ENCODE measurements at regions not wholly inside any gene's neighbourhood (a gene's known extent, or its start where the extent isn't known, plus 50 kb on each side); places are given as distances from the start of the nearest gene placed in this dataset.

DNA sequence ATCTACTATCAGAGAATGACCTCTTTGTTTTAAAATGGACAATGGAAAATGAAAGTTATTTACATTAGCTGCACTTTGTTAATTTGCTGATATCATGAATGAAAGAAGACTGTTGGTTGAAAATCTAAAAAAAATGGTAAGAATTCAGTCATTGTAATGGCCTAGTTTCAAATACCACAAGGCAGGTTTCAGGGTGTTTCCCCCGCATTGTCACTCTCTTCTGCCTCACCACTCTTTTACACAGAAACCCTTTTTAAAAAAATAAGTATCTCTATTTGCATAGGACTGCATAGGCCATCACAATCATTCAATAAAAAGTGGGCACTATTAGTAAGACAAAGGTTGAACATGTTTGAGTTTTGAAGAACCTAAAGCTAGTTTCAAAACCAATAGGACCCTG, 737.1 kb downstream of the INHBA start:
- Mint-ChIP-seq H3K27ac (no peak overlapping the region), H3K4me1 (no peaks in the 10 kb centered on the region), H3K27me3 (ENCODE audit: insufficient read depth, low read depth) (no peaks in the 10 kb centered on the region), H3K9me3 (no peaks in the 10 kb centered on the region), H3K36me3 (no peaks in the 10 kb centered on the region), H3K4me3 (no peak overlapping the region)
- TF ChIP-seq, protein P1, sequence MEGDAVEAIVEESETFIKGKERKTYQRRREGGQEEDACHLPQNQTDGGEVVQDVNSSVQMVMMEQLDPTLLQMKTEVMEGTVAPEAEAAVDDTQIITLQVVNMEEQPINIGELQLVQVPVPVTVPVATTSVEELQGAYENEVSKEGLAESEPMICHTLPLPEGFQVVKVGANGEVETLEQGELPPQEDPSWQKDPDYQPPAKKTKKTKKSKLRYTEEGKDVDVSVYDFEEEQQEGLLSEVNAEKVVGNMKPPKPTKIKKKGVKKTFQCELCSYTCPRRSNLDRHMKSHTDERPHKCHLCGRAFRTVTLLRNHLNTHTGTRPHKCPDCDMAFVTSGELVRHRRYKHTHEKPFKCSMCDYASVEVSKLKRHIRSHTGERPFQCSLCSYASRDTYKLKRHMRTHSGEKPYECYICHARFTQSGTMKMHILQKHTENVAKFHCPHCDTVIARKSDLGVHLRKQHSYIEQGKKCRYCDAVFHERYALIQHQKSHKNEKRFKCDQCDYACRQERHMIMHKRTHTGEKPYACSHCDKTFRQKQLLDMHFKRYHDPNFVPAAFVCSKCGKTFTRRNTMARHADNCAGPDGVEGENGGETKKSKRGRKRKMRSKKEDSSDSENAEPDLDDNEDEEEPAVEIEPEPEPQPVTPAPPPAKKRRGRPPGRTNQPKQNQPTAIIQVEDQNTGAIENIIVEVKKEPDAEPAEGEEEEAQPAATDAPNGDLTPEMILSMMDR (IDR thresholded peaks at IDR 0.05), result no peak
- no peak for TF ChIP-seq EZH2 (IDR thresholded peaks at IDR 0.05)
- TF ChIP-seq EZH2phosphoT487 (IDR thresholded peaks at IDR 0.05), result no peak
- H3K27me3 ChIP-seq, result no peaks in the 10 kb centered on the region
- no peak overlapping the region for H3K27ac ChIP-seq
- H3K36me3 ChIP-seq, result no peaks in the 10 kb centered on the region
- no peak for DNase-seq (ENCODE audit: low spot score)
- no peaks in the 10 kb centered on the region for H3F3A ChIP-seq (ENCODE audit: low read depth)
- no peak overlapping the region for H2AFZ ChIP-seq (replicated peaks)
- no peak overlapping the region for H3K4me2 ChIP-seq
- H3K4me3 ChIP-seq, result no peak overlapping the region
- no peaks in the 10 kb centered on the region for H3K9me3 ChIP-seq (ENCODE audit: low read depth)
- H3K9ac ChIP-seq, result no peak overlapping the region
- no peaks in the 10 kb centered on the region for H3K79me2 ChIP-seq (ENCODE audit: low read depth)
- H3K4me1 ChIP-seq, result no peaks in the 10 kb centered on the region
- no peaks in the 10 kb centered on the region for H4K20me1 ChIP-seq (ENCODE audit: low read depth)

DNA sequence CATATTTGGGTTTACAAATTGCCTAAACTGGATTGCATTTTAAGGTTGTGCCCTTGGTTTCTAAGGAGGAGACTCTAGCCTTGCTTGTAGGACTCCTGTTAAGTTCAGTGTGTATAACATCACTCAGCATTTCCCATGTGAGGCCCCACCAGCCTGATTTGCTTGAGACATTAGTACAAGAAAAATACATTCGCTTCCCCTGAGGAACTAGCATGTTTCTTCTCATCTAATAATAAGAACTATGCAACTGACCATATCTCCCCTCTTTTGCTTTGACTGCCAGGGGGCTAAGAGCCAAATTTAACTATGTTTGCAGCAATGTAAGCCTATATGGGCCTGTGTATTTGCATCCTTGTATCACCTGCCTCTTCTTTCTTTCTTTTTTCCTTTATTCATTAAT, 737.9 kb downstream of the INHBA start:
- TF ChIP-seq EZH2 (IDR thresholded peaks at IDR 0.05) (no peak), EZH2phosphoT487 (IDR thresholded peaks at IDR 0.05) (no peak)
- TF ChIP-seq, protein P1 (IDR thresholded peaks at IDR 0.05), result no peak
- H3K27ac Mint-ChIP-seq, result no peak overlapping the region
- DNase-seq (ENCODE audit: low spot score), result no peak
- Histone ChIP-seq H3K9ac (no peak overlapping the region), H3K4me2 (no peak overlapping the region), H2AFZ (replicated peaks) (no peak overlapping the region), H3K9me3 (ENCODE audit: low read depth) (no peaks in the 10 kb centered on the region), H3K27me3 (no peaks in the 10 kb centered on the region), H4K20me1 (ENCODE audit: low read depth) (no peaks in the 10 kb centered on the region), H3K4me3 (no peak overlapping the region), H3F3A (ENCODE audit: low read depth) (no peaks in the 10 kb centered on the region), H3K27ac (no peak overlapping the region), H3K79me2 (ENCODE audit: low read depth) (no peaks in the 10 kb centered on the region), H3K4me1 (no peaks in the 10 kb centered on the region), H3K36me3 (no peaks in the 10 kb centered on the region)
- H3K27me3 Mint-ChIP-seq (ENCODE audit: insufficient read depth, low read depth), result no peaks in the 10 kb centered on the region
- H3K9me3 Mint-ChIP-seq, result no peaks in the 10 kb centered on the region
- no peak overlapping the region for H3K4me3 Mint-ChIP-seq
- no peaks in the 10 kb centered on the region for H3K4me1 Mint-ChIP-seq
- H3K36me3 Mint-ChIP-seq, result no peaks in the 10 kb centered on the region

DNA sequence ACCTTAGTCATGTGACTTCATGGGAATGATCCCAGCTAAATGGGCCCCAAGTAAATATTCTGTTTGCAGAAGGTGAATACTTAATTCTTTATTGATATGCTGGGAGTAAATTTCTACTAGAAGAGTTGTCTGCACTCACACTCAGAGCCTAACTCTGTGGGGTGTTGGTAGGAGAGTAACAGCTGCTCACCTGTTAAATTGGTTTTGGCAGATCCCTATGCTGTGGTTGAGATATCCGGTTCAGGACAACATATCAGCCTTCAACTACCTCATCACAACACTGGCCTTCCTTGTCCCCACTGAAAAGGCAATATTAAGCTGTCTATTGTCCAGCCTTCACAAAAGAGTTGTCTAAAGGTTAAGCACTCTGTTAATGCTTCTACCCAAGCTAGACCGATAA, 738.3 kb downstream of the INHBA start:
- H2AFZ ChIP-seq (replicated peaks), result no peak overlapping the region
- no peaks in the 10 kb centered on the region for H4K20me1 ChIP-seq (ENCODE audit: low read depth)
- TF ChIP-seq EZH2phosphoT487 (IDR thresholded peaks at IDR 0.05), result no peak
- H3K9me3 Mint-ChIP-seq, result no peaks in the 10 kb centered on the region
- H3K4me2 ChIP-seq, result no peak overlapping the region
- no peak overlapping the region for H3K9ac ChIP-seq
- no peaks in the 10 kb centered on the region for H3K9me3 ChIP-seq (ENCODE audit: low read depth)
- no peaks in the 10 kb centered on the region for H3K36me3 Mint-ChIP-seq
- H3K4me1 Mint-ChIP-seq, result no peaks in the 10 kb centered on the region
- no peak overlapping the region for H3K27ac Mint-ChIP-seq
- H3K4me3 ChIP-seq, result no peak overlapping the region
- no peaks in the 10 kb centered on the region for H3K27me3 Mint-ChIP-seq (ENCODE audit: insufficient read depth, low read depth)
- H3K27me3 ChIP-seq, result no peaks in the 10 kb centered on the region
- H3K79me2 ChIP-seq (ENCODE audit: low read depth), result no peaks in the 10 kb centered on the region
- no peak overlapping the region for H3K27ac ChIP-seq
- no peaks in the 10 kb centered on the region for H3F3A ChIP-seq (ENCODE audit: low read depth)
- H3K4me1 ChIP-seq, result no peaks in the 10 kb centered on the region
- no peak for DNase-seq (ENCODE audit: low spot score)
- H3K36me3 ChIP-seq, result no peaks in the 10 kb centered on the region
- no peak overlapping the region for H3K4me3 Mint-ChIP-seq

DNA sequence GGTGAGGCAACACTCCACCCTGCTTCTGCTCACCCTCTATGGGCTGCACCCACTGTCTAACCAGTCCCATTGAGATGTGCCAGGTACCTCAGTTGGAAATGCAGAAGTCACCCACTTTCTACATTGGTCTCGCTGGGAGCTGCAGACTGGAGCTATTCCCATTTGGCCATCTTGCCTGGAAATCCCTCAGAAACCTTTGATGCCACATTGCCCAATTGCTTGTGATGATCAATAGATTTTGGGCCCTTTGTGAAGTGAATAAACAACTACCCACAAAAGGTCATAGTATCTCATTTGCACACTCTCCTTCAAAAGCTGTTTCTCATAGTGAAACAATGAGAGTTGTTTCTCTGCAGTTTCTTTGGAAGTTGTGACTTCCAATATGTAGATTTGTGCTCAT, 742.9 kb downstream of the INHBA start:
- no peaks in the 10 kb centered on the region for H4K20me1 ChIP-seq (ENCODE audit: low read depth)
- H3K9me3 ChIP-seq (ENCODE audit: low read depth), result no peaks in the 10 kb centered on the region
- Mint-ChIP-seq H3K27ac (no peak overlapping the region), H3K9me3 (peaks cover 9% of the 10 kb centered on the region), H3K27me3 (ENCODE audit: insufficient read depth, low read depth) (no peaks in the 10 kb centered on the region), H3K4me1 (no peaks in the 10 kb centered on the region), H3K4me3 (no peak overlapping the region), H3K36me3 (no peaks in the 10 kb centered on the region)
- no peak overlapping the region for H3K4me2 ChIP-seq
- no peak overlapping the region for H3K9ac ChIP-seq
- TF ChIP-seq EZH2phosphoT487 (IDR thresholded peaks at IDR 0.05) (no peak), EZH2 (IDR thresholded peaks at IDR 0.05) (no peak)
- TF ChIP-seq, protein P1 (IDR thresholded peaks at IDR 0.05), result no peak
- no peak for DNase-seq (ENCODE audit: low spot score)
- no peak overlapping the region for H2AFZ ChIP-seq (replicated peaks)
- H3K27ac ChIP-seq, result no peak overlapping the region
- no peaks in the 10 kb centered on the region for H3K36me3 ChIP-seq
- H3K27me3 ChIP-seq, result no peaks in the 10 kb centered on the region
- H3K79me2 ChIP-seq (ENCODE audit: low read depth), result no peaks in the 10 kb centered on the region
- H3K4me3 ChIP-seq, result no peak overlapping the region
- H3F3A ChIP-seq (ENCODE audit: low read depth), result no peaks in the 10 kb centered on the region
- no peaks in the 10 kb centered on the region for H3K4me1 ChIP-seq

Measured in neural progenitor cell (in vitro differentiated cells).